Cardiac septum (tissue), 1 donor: ENCODE measurements at regions not wholly inside any gene's neighbourhood (a gene's known extent, or its start where the extent isn't known, plus 50 kb on each side); places are given as distances from the start of the nearest gene placed in this dataset.

ENCODE experiments used
- DNase-seq: peaks from one replicate; pipeline ENCODE4 v3.0.0-alpha.2; 2020; ENCODE audit warnings: low spot score
- intact Hi-C: fragments of 100-400 bp; cut with DNase I; formaldehyde crosslinking; loops from one replicate; pipeline ENCODE4 v1.14.0; 2022
- donor health status: DM: no; HTN: no; CAD: no.

DNA sequence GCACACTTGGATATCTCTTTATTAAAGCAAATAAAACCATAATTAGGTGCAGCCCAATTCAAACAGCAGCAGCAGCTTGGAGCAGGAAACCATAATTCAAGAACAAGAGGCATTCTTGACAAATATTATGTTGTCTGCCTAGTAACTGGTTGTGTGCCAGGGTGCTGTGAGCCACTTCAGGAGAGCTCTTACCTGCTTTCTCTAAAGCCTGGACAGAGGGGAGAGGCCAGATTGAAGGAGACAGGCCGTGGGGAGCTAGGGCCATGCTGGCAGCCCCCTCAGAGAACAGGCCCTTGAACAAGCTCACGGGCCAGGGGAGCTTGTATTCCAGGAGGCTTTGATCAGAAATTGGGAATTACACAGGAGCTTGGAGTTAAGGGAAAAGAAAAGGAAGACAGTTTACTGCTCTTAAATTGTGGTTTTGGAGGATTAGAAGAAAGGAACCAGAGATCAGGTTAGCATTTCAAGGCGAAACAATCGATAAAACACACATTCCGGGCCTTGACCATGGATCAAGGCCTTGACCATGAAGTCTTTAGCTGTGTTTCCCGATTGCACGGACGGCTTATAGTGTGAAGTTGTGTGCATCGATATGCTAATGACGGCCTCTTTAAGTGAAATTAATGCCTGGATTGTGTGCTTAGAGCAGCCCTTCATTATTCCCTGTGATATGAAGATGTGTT lies 69.8 kb upstream of the NKX2-2 start:
- intact Hi-C loops: no loop called here
- no peak for DNase-seq

GRCh38 chr20:21577551-21577950 lies 63.7 kb upstream of the NKX2-2 start:
- intact Hi-C loops: no loop called here
- DNase-seq: no peak

GRCh38 chr20:21575981-21576740 lies 62.3 kb upstream of the NKX2-2 start:
- DNase-seq: no peak
- intact Hi-C loops: no loop called here

DNA sequence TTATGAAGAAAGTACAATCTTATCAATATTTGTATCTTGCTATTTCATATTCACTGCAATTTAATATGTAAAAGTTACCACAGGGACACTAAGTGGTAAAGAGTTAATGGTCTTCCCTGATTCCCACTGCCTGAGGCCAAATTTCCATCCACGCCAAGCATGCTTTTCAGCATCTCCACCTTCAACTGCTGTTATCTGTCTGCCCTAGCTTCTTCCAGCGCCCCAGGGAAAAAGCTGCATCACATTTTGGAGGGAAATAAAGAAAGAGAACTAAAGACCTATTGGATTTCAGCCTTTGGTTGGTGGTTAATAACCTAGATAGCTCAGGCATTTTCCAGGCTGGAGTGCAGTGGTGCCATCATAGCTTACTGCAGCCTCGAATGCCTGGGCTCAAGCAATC lies 61.3 kb upstream of the NKX2-2 start:
- intact Hi-C loops: no loop called here
- DNase-seq: no peak

DNA sequence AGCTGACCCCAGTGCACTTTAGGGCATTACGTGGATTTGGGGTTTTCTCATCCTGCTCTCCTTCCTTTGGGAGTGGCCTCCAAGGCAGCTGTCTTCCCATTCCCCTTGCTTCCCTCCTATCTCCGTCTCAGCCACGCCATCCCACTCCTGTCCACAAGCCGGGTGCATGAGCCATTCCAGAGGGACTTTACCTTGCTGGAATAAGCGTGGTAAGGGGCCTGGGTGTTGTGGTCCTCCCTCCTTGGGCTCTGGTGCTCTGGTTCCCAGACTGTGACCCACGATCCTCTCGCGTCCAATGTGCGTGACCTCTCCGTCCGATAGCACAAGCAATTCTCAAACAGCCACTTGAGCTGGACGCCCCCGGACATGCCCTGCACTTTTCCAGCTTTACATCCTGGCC lies 60.6 kb upstream of the NKX2-2 start:
- DNase-seq: no peak
- intact Hi-C loops: loop anchor here (5.0 kb wide), 1 partner anchor 337 kb away; no protein-coding TSS in a partner anchor

GRCh38 chr20:21573259-21573658 lies 59.4 kb upstream of the NKX2-2 start:
- intact Hi-C loops: loop anchor here (5.0 kb wide), 1 partner anchor 336 kb away; no protein-coding TSS in a partner anchor
- no peak for DNase-seq

GRCh38 chr20:21571841-21572690 lies 58.2 kb upstream of the NKX2-2 start:
- intact Hi-C loops: loop anchor here (5.0 kb wide), 1 partner anchor 335 kb away; no protein-coding TSS in a partner anchor
- DNase-seq: no peak

- intact Hi-C loops: loop anchor here (5.0 kb wide), 1 partner anchor 333 kb away; no protein-coding TSS in a partner anchor
Measured at GRCh38 chr20:21570285-21570992, 56.6 kb upstream of the NKX2-2 start.

DNA sequence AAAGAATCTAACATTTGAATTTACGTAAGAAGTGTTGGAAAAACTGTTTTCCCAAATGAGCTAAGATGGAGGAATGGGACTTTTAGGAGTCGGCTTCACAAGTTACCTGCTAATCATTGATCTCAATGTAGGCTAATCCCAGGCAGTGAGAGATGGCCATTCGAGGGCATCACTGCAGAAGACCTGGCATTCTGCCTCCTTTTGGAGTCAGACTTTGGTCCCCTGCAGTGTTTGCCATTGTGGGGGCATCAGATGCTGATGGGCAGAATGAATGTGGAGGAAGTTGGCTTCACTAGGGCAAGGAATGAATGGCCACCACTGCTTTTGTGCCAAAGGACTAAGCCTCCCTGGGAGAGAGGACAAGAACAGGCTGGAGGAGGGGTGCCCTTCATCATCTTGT lies 55.7 kb upstream of the NKX2-2 start:
- intact Hi-C loops: no loop called here
- DNase-seq: no peak

More at GRCh38 chr20:21570285-21570992, 56.6 kb upstream of the NKX2-2 start:
- no peak for DNase-seq

GRCh38 chr20:21564127-21564773 lies 50.4 kb upstream of the NKX2-2 start:
- DNase-seq: no peak
- intact Hi-C loops: no loop called here
